OCI-M2 (cell line): ENCODE measurements at regions not wholly inside any gene's neighbourhood (a gene's known extent, or its start where the extent isn't known, plus 50 kb on each side); places are given as distances from the start of the nearest gene placed in this dataset.
"Not testable (repeated sequence)": the region's sequence is repeated elsewhere in the genome, so short reads cannot be mapped to it uniquely, and the experiment has no call there.

Experiments used
- DNase-seq: peaks from one replicate; lab custom pipeline; 2025; ENCODE audit not compliant: unreplicated experiment; lab: John Stamatoyannopoulos, UW

DNA sequence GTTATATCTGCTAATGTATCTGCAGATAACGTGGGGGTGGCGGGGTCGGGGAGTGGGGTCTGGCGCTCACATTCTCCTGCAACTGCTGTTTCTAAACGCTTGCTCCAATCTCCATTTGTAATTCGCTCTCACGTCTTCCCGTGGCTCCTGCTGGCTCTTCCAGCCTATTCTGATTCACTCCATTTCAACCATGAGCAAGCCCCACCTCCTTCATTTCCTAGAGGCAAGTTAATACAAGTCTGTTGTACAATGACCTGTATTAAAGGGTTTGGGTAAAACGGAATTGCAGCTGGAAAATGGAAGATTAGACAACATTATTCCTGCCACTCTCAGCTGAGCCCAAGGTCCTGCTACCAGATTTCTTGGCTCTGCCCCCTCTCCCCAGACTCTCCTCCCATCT lies 132.3 kb downstream of the CSNK2A3 start:
- no peak for DNase-seq

GRCh38 chr11:11218629-11218986 lies 134.4 kb downstream of the CSNK2A3 start:
- DNase-seq = no peak

GRCh38 chr11:11217929-11218628 lies 135.0 kb downstream of the CSNK2A3 start:
- DNase-seq = no peak

- no peak for DNase-seq
Measured at GRCh38 chr11:11217289-11217928, 135.6 kb downstream of the CSNK2A3 start.

DNA sequence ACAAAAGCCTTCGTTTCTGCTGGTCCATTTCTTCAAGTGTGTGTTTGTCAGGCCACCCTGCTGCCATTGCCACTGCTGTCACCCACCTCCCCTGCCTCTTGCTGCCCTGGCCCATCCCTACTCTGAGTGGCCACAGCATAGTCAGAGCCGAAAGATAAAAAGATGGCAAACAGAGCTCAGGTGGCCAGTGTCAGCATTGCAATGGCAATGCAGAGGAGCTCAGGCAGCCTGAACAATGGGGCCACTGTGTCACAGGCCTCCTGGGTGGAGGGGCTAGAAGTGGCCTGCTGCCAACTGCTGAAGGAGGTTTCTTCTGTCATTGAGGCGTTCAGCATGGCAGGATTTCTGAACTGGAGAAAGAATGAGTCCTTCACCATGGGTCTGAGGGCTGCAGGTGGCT lies 137.1 kb downstream of the CSNK2A3 start:
- no peak for DNase-seq

- no peak for DNase-seq
Measured at GRCh38 chr11:11215058-11215815, 137.8 kb downstream of the CSNK2A3 start.

GRCh38 chr11:11213117-11213516 lies 139.9 kb downstream of the CSNK2A3 start:
- no peak for DNase-seq

GRCh38 chr11:11211888-11212287 lies 141.2 kb downstream of the CSNK2A3 start:
- DNase-seq = no peak

GRCh38 chr11:11211186-11211585 lies 141.9 kb downstream of the CSNK2A3 start:
- no peak for DNase-seq

DNA sequence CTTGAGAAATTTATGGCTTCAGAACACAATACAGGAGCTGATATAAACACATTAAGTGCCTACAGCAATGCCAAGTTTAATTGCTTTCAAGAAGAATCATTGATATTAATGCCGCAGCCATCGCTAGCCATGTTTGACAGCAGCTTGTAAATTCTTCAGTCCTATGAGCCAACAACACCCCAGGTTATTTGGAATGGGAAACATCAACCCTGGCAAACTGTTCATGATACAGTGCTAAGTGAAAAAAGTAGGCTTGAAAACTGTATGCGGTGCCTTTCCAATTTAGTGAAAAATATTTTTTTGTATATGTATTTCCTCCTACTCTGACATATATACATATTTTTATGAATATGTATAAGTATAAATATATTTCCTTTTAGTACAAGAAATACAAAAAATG lies 142.6 kb downstream of the CSNK2A3 start:
- DNase-seq = no peak

GRCh38 chr11:11209967-11210366 lies 143.1 kb downstream of the CSNK2A3 start:
- no peak for DNase-seq

DNA sequence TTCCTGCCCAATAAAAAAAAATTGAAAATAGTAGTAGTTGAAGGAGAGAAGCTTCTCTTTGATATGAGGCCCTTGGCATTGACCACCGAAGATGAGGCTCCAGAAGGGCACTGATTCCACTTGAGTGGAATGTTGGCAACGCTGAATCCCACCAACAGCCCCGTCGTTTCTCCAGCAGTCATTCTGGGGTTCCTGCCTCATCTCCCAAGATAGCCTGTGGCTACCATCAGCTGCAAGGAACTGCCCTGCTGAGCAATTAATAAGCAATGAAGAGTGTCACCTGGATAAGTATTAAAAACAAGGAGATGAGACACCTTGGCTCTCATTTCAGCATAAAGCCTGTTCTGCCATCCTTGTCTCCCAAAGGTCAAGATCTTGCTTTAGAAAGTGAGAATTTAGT lies 144.1 kb downstream of the CSNK2A3 start:
- no peak for DNase-seq

DNA sequence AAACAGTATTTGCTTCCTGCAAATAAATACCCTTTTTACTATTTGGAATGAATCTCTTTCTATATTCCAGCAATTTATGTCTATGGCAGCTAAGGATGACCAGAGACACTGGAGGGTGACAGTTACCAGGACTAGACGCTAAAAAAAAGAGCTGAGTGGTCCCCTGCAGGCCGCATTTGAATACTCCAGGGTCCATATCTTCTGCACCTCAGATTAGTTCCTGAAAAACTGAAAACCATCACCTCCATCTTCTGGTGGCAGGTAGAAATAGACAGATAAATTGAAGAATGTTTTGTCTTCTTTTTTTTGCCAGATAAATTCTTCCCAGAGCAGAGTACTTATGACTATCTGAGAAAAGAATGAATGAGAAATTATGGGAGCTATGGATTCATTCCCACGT lies 145.6 kb downstream of the CSNK2A3 start:
- no peak for DNase-seq

- DNase-seq = no peak
Measured at GRCh38 chr11:11206484-11206883, 146.6 kb downstream of the CSNK2A3 start.

DNA sequence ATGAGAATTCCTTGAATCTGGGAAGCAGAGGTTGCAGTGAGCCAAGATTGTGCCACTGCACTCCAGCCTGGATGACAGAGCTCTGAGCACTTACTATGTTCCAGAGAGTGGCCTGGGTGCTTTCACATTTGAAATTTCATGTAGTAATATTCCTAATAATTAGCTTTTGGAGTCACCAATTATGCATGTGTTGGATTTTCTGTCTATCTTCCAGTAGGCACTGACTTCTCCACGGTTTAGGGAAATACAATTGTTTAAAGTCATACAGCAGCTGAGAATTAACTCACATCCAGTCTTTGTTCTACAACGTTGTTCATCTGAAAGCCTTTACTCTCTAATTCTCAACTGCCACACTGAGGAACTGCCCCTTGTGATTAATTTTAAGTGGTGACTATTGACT lies 150.2 kb downstream of the CSNK2A3 start:
- no peak for DNase-seq

GRCh38 chr11:11201302-11201701 lies 151.7 kb downstream of the CSNK2A3 start:
- DNase-seq = not testable (repeated sequence)

DNA sequence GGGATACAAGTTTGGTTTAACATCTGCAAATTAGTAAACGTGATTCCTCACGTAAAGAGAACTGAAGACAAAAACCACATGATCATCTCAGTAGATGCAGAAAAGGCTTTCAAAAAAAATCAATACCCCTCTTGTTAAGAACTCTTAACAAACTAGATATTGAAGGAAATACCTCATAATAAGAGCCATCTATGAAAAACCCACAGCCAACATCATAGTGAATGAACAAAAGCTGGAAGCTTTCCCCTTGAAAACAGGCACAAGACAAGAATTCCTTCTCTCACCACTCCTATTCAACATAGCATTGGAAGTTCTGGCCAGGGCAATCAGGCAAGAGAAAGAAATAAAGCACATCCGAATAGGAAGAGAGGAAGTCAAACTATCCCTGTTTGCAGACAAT lies 160.5 kb downstream of the CSNK2A3 start:
- no peak for DNase-seq

DNA sequence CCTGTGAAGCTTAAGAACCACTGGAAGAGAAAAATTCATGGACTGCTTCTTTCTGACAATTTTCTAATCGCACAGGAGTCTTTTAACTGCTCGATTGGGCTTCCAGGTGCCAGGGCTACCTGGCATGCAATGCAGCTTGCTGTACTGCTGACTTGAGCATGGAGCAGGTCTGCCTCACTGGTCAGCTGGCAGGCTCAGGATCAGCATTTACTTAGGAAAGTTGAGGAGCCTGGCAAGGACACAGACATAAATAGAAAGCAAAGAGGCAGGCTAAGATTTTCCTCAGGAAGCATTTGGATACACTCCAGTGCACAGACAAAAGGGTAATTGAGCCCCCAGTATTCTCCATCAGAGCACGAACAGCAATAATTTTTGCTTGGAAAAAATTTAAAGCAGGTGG lies 163.5 kb downstream of the CSNK2A3 start:
- DNase-seq = no peak

GRCh38 chr11:11186249-11186648 lies 166.8 kb downstream of the CSNK2A3 start:
- no peak for DNase-seq

GRCh38 chr11:11182261-11182660 lies 170.8 kb downstream of the CSNK2A3 start:
- no peak for DNase-seq

DNA sequence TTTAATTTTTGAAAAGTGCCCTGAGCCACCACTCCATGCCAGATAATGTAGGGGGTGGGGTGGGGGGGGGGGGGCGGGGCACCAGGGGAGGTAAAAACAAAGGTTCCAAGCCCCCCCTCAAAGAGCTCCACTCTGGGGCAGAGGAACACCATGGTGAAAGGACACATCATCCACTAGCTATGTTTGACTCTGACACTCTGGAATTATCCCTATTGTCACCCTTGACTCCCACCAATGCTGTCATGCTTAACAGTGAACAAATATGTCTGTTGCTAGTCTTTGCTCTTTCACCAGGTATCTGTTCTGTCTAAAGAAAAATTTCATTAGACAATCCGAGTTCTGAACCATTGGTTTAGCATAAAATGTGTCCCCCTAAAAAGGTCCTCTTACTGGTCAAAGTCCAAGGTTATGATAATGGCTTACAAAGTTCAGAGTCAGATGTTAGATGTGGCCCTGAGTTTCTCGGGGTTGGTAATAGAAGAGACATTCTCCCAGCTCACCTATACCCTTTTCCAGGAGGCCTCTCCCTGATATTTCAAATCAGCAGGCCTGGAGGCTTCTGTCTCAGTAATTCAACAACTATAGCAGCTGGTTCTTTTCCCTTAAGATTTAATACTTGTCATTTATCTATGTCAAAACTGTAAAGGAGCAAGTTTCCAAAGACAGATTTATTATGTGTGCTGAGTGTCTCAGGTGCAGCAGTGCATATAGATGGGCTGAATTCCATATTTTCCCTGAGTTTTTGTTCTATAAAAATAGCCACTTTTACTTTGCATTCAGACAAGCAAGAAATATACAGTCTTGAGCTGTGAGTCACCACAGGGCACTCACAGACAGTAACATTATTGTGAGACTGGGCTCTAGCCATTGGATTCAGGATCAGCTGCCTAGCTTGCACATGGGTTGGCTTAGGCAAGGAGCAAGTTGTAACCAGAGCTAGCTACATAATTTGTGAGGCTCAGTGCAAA lies 174.1 kb downstream of the CSNK2A3 start:
- no peak for DNase-seq
